ENCODE measurements at regions not wholly inside any gene's neighbourhood (a gene's known extent, or its start where the extent isn't known, plus 50 kb on each side); places are given as distances from the start of the nearest gene placed in this dataset.
"Not testable (repeated sequence)": the region's sequence is repeated elsewhere in the genome, so short reads cannot be mapped to it uniquely, and the experiment has no call there.

DNA sequence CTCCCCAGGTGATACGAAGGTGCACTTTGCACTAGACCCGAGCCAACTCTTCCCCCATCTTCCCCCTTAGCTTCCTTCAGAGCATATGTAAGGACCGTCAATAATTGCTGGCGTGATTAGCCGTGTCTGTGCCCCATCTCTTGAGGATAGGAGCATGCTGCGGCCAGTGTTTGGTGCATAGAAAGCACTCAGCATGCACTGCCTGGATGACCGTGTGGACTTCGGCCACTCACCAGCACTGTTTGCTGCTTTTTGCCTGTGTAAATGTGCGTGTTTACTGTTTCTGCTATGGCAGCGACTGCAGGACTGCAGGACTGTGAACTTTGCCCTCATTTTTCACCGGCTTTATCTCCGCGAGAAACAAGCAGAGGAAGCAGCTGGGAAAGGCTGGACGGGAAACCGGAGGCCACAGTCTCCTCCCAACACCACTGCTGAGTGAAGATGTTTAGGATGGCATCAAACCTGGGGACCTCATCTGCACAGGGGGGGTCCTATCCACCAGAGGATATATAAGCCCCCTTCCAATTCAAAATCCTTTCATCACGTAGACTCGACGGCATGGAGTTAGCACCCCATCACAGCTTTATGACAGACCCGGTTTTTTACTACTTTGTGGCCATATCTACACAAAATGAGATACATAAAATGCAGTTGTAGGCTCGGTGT lies 150.6 kb upstream of the AFDN start:
- DNase-seq = no peak

DNA sequence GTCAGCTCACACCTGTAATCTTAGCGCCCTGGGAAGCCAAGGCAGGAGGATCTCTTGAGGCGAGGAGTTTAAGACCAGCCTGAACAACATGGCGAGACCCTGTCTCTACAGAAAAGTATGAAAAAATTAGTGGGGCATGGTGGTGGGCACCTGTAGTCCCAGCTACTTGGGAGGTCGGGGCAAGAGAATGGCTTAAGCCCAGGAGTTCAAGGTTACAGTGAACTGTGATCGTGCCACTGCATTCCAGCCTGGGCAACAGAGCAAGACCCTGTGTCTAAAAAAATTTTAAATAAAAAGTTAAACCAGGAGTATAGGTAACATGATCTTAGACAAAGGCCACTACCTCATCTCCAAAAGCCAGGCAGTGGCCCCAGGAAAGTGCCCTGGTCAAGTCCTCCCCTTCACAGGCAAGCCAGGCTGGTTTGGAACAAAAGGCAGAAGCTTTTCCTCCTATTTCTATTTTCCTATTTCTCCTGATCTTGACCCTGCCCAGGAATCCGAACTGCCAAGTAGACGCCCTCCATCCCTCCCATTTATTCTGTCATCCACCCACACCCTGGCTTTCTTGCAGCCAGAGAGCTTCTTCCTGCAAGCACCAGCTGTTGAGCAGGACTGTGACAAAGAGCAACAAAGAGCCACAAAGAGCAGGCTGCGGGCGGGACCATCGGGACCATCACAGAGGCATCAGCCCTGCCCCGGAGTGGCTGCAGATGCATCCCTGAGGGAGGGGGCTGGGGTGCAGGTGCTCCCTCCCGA lies 149.9 kb upstream of the AFDN start:
- DNase-seq = no peak

DNA sequence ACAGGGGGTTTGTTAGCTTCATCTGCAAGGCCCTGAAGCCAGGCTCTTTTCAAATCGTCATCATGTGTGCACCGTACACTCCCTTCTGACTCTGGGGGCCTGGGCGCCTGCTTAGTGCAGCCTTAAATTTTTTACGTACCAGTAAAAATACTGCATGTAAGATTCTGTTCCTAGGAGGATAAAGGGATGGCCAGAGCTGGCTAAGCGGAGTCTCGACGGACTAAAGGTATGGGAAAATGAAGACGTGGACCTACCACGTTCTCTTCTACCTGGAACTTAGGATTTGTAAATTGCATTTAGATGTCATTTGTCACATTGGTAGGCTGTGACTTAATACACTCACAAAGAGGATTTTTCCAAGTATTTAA lies 149.3 kb upstream of the AFDN start:
- DNase-seq = no peak

GRCh38 chr6:167678102-167679101 lies 148.3 kb upstream of the AFDN start:
- DNase-seq = no peak

DNA sequence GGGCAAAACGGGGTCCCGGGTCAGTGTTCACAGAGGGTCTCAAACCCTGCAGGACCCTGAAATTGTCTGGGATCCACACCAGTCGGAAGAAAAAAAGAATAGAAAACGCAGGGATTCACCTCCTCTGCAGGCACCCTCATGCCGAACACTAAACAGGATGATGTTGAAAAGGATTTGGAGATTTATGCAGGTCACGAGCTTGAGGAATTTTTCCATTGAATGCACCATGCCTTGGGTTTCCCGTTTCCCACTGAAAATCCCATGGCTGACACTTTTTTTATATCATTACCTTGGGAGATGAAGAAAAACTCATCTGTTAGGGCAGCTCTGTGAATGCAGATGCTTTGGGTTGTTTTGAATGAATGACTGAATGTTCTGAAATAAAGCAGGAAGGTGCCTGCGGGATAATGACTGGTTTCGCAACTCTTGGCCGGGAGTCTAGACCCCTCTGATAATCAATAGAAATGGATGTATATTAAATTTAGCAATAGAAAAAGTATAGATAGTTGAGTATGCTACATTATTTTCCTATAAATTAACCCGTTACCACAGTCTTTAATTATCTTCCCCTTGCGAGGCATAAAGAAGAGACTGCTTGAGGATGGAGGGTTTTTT lies 147.5 kb upstream of the AFDN start:
- DNase-seq = no peak

DNA sequence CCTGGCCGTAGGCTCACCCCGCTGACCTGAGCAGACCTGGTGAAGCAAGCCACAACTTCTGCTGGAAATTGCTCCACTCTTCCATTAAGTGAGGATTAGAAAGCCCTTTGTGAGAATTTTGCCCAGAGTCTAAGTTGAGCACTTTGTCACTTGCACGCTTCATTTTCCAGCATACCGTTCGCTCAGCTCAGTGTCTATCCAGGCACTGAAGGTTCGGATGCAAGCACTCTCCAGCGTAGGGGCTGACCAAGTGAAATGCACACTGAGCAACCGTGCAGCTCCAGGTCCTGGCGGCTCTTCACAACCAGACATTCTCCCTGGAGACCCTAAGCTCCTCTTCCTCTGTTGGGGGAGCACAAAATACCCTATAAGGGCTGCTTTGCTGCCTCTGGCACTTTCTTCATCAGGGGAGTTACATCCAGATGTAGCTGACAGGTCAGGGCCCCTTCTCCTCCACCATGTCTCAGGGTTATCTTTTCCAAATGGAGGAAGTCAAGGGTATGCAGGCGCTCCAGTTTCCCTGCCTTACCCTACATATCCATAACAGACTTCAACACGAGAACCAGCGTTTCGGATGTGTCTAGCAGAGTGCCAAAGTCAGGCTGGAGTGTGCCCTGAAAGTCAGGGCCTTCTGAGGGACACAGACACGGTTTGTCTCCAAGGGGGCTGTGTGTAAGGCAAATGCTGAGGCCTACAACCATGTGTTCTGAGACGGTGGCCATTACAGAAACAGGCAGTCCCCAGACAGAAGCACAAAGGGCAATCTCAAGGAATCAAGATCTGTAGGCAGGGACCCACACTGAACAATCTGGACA lies 146.7 kb upstream of the AFDN start:
- DNase-seq = no peak

GRCh38 chr6:167680605-167681149 lies 146.0 kb upstream of the AFDN start:
- no peak for DNase-seq

GRCh38 chr6:167682125-167682524 lies 144.6 kb upstream of the AFDN start:
- DNase-seq = no peak

DNA sequence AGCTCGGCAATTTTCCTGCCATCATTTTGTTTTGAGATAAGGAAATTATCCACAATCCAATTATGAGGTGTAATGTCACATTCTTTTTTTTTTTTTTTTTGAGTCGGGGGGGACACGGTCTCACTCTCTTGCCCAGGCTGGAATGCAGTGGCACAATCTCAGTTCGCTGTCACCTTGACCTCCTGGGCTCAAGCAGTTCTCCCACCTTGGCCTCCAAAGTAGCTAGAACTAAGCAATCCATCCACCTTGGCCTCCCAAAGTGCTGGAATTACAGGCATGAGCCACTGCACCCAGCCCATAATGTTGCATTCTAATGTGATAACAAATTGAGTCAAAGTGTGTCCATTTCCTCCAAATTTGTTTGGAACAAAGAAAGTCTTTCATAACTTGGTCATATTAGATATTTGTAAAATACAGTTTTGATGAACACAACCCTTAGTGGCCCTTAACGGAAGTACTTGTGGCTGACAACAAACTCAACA lies 144.1 kb upstream of the AFDN start:
- DNase-seq = no peak

- DNase-seq = no peak
Measured at GRCh38 chr6:167683028-167683862, 143.5 kb upstream of the AFDN start.

DNA sequence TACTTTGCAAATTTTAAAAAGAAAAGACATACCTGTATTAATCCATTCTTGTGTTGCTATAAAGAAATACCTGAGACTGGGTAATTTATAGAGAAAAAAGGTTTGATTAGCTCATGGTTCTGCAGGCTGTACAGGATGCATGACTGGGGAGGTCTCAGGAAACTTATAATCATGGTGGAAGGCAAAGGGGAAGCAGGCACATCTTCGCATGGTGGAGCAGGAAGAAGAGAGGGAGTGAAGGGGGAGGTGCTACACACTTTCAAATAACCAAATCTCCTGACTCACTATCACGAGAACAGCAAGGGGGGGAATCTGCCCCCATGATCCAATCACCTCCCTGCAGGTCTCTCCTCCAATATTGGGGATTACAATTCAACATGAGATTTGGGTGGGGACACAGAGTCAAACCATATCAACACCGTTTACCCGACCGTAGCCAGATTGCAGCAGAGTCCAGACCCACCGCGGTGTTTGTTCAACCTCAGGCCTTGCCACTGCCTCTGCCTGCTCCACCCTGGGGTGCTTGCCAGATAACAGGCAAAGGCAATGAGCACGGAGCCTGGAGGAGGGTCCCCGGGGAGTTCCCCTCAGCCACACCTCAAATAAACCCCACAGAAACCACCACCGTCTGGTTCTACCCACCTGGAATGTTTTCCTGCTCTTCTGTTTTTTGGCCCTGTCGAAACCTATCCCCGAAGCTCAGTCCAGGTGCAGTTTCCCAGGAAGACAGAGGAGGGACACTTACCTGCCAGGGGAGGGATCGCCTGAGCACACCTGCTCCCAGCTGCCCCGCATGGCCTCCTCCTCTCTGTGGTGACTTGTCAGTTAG lies 142.2 kb upstream of the AFDN start:
- no peak for DNase-seq

- DNase-seq = no peak
Measured at GRCh38 chr6:167685654-167686053, 141.1 kb upstream of the AFDN start.

DNA sequence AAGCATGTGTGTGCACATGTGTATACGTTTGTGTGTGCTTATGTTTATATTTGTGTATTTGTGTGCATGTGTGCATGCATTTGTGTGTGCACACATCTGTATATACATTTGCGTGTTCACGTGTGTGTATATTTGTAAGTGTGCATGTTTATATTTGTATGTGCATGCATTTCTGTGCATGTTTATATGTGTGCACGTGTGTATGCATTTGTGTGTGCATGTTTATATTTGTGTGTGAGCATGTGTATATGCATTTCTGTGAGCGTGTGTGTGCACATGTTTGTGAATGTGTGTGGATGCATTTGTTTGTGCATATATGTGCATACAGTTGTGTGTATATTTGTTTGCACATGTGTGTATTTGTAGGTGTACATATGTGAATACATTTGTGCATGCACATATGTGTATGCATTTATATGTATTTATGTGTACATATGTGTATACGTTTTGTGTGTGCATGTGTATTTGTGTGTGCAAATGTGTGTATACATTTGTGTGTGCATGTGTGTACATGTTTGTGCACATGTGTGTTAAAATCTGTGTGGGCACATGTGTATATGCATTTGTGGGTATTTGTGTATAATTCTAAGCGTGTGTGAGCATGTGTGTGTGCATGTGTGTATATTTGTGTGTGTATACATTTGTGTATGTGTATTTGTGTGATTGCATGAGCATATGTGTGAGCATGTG lies 140.4 kb upstream of the AFDN start:
- no peak for DNase-seq

DNA sequence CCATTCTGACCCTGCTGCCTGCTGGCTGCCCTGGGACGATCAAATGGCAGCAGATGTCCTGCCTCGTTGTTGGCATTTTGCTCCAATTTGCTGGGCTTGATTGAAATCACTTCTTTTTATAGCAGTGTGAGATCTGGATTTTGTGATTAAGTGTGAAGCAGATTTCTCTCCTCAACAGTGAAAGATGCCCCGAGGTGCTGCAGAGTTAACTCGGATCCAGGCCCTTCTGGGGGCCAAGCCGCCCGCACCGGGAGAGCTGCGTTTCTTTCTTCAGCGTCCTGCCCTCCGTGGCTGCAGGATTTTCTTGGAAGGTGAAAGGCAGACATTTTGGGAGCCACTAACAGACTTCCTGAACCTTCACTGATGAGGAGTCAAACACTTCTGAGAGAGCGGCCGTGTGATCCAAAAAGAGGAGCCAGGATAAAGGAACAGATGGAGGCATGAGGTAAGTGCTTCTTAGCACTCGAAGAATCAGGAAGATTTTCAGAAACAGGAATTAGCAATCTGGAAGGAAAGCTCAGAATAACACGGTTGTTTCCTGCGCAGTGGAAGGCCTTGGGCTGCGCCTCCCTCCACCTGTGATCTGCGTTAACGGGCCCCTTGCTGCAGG lies 139.5 kb upstream of the AFDN start:
- DNase-seq = no peak

DNA sequence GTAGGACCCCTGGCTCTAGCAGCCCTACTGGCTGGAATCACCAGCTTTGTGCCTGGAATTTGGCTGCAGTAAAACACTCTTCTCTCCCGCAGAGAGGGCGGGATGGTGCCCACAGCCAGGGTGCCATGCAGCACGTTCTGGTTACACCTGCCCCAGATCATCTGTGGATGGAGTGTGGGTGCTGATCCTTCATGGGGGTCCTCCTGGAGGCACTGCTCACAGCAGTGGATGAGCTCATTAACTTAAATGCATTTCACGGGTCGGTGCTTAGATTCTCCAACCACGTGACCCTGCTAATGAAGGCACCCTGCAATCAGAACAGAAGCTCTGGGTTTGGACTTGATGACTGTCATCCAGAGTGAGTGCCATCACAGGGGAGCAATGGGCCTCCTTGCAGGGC lies 138.6 kb upstream of the AFDN start:
- no peak for DNase-seq

DNA sequence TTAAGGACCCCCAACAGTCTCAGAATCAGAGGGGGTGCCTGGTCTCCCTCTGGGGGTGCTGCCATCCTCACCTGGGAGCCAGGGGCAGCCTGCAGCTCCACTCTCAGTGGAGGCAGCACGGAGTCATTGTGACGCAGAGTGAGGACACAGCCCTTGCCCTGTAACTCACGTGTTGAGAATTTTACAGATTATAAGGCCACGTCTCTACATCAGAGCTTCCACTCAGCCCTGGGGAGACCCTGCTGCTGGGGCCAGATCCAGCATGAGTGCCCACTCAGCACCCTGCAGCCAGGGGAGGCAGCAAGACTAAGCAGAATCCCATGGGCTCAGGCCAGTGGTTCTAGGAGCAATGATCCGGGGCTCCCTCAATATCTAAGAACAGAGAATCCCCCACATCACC lies 137.4 kb upstream of the AFDN start:
- DNase-seq = no peak

- DNase-seq = no peak
Measured at GRCh38 chr6:167689751-167690150, 137.0 kb upstream of the AFDN start.

- DNase-seq = not testable (repeated sequence)
Measured at GRCh38 chr6:167690167-167690922, 136.4 kb upstream of the AFDN start.

Data from CD4-positive, alpha-beta T cell treated with Interleukin-10 for 1 hour (primary cell).